IMR-90 (cell line): ENCODE measurements at regions not wholly inside any gene's neighbourhood (a gene's known extent, or its start where the extent isn't known, plus 50 kb on each side); places are given as distances from the start of the nearest gene placed in this dataset.

Source experiments
- ATAC-seq: fragments of 200-7000 bp; cut with Tn5 transposase; 2 replicates; pipeline ENCODE4 v1.9.1; 2020; ENCODE audit warnings: low read depth, mild to moderate bottlenecking, moderate library complexity
- BruUV-seq: library from RNA; stranded (reverse); fragments of 400-500 nt; replicated peaks from 2 replicates; lab custom pipeline; 2021; lab: Mats Ljungman, UMichigan
- CTCF ChIA-PET: fragments of 300-600 bp; formaldehyde crosslinking; extraction: SDS; loops from one replicate; lab custom pipeline; 2021; ENCODE audit warnings: antibody characterized with exemption; lab: Yijun Ruan, JAX
- POLR2A ChIA-PET: fragments of 300-600 bp; sonication (Branson Sonifier 250); formaldehyde crosslinking; loops from one replicate; lab custom pipeline; 2022; ENCODE audit warnings: antibody characterized with exemption; ENCODE audit not compliant: unreplicated experiment; lab: Charles Lee
- DNase-seq: peaks from one replicate; pipeline ENCODE4 v3.0.0; 2013
- H2AFZ ChIP-seq: replicated peaks from 2 replicates; pipeline ENCODE3; 2013; ENCODE audit warnings: low read length, mild to moderate bottlenecking; ENCODE audit not compliant: poor library complexity
- H2AK5ac ChIP-seq: 2 replicates; pipeline ENCODE4 v1.6.1; 2013; ENCODE audit warnings: low read depth, low read length, inconsistent platforms
- H2AK9ac ChIP-seq: replicated peaks from 2 replicates; pipeline ENCODE3; 2013; ENCODE audit warnings: mild to moderate bottlenecking, low read depth, low read length, moderate library complexity; ENCODE audit not compliant: poor library complexity
- H2BK120ac ChIP-seq: 2 replicates; pipeline ENCODE4 v1.6.1; 2013; ENCODE audit warnings: low read depth, low read length, inconsistent platforms
- H2BK15ac ChIP-seq: 3 replicates; pipeline ENCODE4 v1.6.1; 2013; ENCODE audit warnings: low read depth, low read length, inconsistent platforms
- H2BK20ac ChIP-seq: 2 replicates; pipeline ENCODE4 v1.6.1; 2013; ENCODE audit warnings: low read depth, mild to moderate bottlenecking, inconsistent platforms, low read length, moderate library complexity
- H2BK5ac ChIP-seq: 2 replicates; pipeline ENCODE4 v1.6.1; 2013; ENCODE audit warnings: mild to moderate bottlenecking, low read depth, low read length, inconsistent platforms; ENCODE audit not compliant: poor library complexity, severe bottlenecking
- H3K14ac ChIP-seq: replicated peaks from 2 replicates; pipeline ENCODE4 v1.6.1; 2013; ENCODE audit warnings: low read depth, low read length, inconsistent platforms
- H3K18ac ChIP-seq: 2 replicates; pipeline ENCODE4 v1.6.1; 2013; ENCODE audit warnings: low read depth, low read length, control low read depth
- H3K23ac ChIP-seq: 2 replicates; pipeline ENCODE4 v1.6.1; 2013; ENCODE audit warnings: low read depth, low read length, inconsistent platforms
- H3K27ac ChIP-seq: 2 replicates; pipeline ENCODE4 v1.5.1; 2013; ENCODE audit warnings: mild to moderate bottlenecking, control low read depth, low read length; ENCODE audit not compliant: insufficient read depth
- H3K27me3 ChIP-seq: 2 replicates; pipeline ENCODE4 v1.6.1; 2013; ENCODE audit warnings: low read length; ENCODE audit not compliant: control insufficient read depth, insufficient read depth
- H3K36me3 ChIP-seq: 2 replicates; pipeline ENCODE4 v1.6.1; 2013; ENCODE audit warnings: low read length, mixed read lengths; ENCODE audit not compliant: control insufficient read depth, insufficient read depth
- H3K4ac ChIP-seq: 2 replicates; pipeline ENCODE4 v1.6.1; 2013; ENCODE audit warnings: low read depth, low read length, inconsistent platforms
- H3K4me1 ChIP-seq: 2 replicates; pipeline ENCODE4 v1.6.1; 2013; ENCODE audit warnings: low read length, mixed read lengths; ENCODE audit not compliant: control insufficient read depth, insufficient read depth
- H3K4me2 ChIP-seq: 2 replicates; pipeline ENCODE4 v1.6.1; 2013; ENCODE audit warnings: low read depth, mild to moderate bottlenecking, control low read depth, low read length, moderate library complexity
- H3K4me3 ChIP-seq: 2 replicates; pipeline ENCODE4 v1.5.1; 2013; ENCODE audit warnings: low read depth, mild to moderate bottlenecking, control low read depth, low read length, moderate library complexity; ENCODE audit not compliant: insufficient read depth
- H3K56ac ChIP-seq: 2 replicates; pipeline ENCODE4 v1.6.1; 2013; ENCODE audit warnings: low read length, inconsistent platforms; ENCODE audit not compliant: insufficient read depth; ENCODE audit errors: extremely low read depth
- H3K79me1 ChIP-seq, 2 experiments: 2 replicates each; pipeline ENCODE4 v1.6.1; 2013; ENCODE audit warnings: low read length in 2 of 2, inconsistent platforms in 1 of 2, low read depth in 1 of 2
- H3K9ac ChIP-seq: 2 replicates; pipeline ENCODE4 v1.6.1; 2013; ENCODE audit warnings: low read depth, low read length, control low read depth
- H3K9me1 ChIP-seq: 2 replicates; pipeline ENCODE4 v1.6.1; 2013; ENCODE audit warnings: low read length, inconsistent platforms; ENCODE audit not compliant: insufficient read depth
- H3K9me3 ChIP-seq: 2 replicates; pipeline ENCODE4 v1.6.1; 2013; ENCODE audit warnings: low read length; ENCODE audit not compliant: control insufficient read depth, insufficient read depth
- H4K20me1 ChIP-seq: 2 replicates; pipeline ENCODE4 v1.6.1; 2013; ENCODE audit warnings: low read length, inconsistent platforms; ENCODE audit not compliant: insufficient read depth
- H4K5ac ChIP-seq: 2 replicates; pipeline ENCODE4 v1.6.1; 2013; ENCODE audit warnings: mild to moderate bottlenecking, low read depth, low read length, control low read depth
- H4K8ac ChIP-seq, 2 experiments: 2 replicates each; pipeline ENCODE4 v1.6.1; 2013; ENCODE audit warnings: low read depth in 2 of 2, low read length in 2 of 2, control low read depth in 1 of 2, inconsistent platforms in 1 of 2
- H4K91ac ChIP-seq: 2 replicates; pipeline ENCODE4 v1.6.1; 2013; ENCODE audit warnings: low read depth, low read length, inconsistent platforms; ENCODE audit not compliant: insufficient read depth
- CEBPB ChIP-seq: IDR thresholded peaks from 2 replicates; pipeline ENCODE4 v1.6.1; 2012; ENCODE audit warnings: low read depth, low read length, improper control_type of control experiment
- CHD1 ChIP-seq: IDR thresholded peaks from 2 replicates; pipeline ENCODE4 v1.6.1; 2012; ENCODE audit warnings: low read depth, low read length, improper control_type of control experiment
- MAFK ChIP-seq: IDR thresholded peaks from 2 replicates; pipeline ENCODE4 v1.6.1; 2012; ENCODE audit warnings: low read depth, low read length, improper control_type of control experiment
- POLR2A ChIP-seq: IDR thresholded peaks from 2 replicates; pipeline ENCODE4 v1.6.1; 2012; ENCODE audit warnings: mild to moderate bottlenecking, low read depth, low read length
- RCOR1 ChIP-seq: IDR thresholded peaks from 2 replicates; pipeline ENCODE4 v1.6.1; 2012; ENCODE audit warnings: mild to moderate bottlenecking, low read length, improper control_type of control experiment; ENCODE audit not compliant: insufficient replicate concordance
- WGBS, 2 experiments: methylation state at CpG; one replicate each; pipeline versions ENCODE4 v1.1.5 to v1.1.7; 2013; ENCODE audit warnings: missing lambda C conversion rate in 2 of 2; ENCODE audit not compliant: insufficient read length in 1 of 2; ENCODE audit errors: extremely low coverage in 2 of 2; 5-methylcytosine and 5-hydroxymethylcytosine counted together
- dilution Hi-C: fragments of 300-500 bp; cut with HindIII; formaldehyde crosslinking; loops from one replicate; pipeline ENCODE4 v1.14.3; 2018; ENCODE audit warnings: low sequenced_read_pairs; ENCODE audit not compliant: unreplicated experiment
- in situ Hi-C: fragments of 300-500 bp; cut with MboI; formaldehyde crosslinking; loops from 3 replicates; pipeline ENCODE4 v1.14.3; 2019; ENCODE audit warnings: low sequenced_read_pairs, inconsistent platforms, mixed read lengths
- intact Hi-C: fragments of 100-400 bp; cut with micrococcal nuclease; formaldehyde crosslinking; loops from 2 replicates; pipeline ENCODE4 v1.10.0; 2022

- WGBS, 2 experiments, result no CpG with 5 or more reads among the region's 2 CpGs
- Histone ChIP-seq H3K14ac (no peak overlapping the region), H2BK120ac (no peak overlapping the region), H2BK15ac (no peak overlapping the region), H3K4me2 (no peak overlapping the region), H3K9ac (no peak overlapping the region), H3K9me3 (no peaks in the 10 kb centered on the region), H2AK5ac (no peak overlapping the region), H4K8ac (no peak overlapping the region), H3K56ac (no peak overlapping the region), H4K91ac (no peak overlapping the region), H2BK20ac (no peak overlapping the region), H2AFZ (no peak overlapping the region), H3K9me1 (no peaks in the 10 kb centered on the region), H3K4me1 (no peaks in the 10 kb centered on the region), H3K4ac (no peak overlapping the region), H3K27ac (no peak overlapping the region), H3K79me1 (no peaks in the 10 kb centered on the region), H3K27me3 (0 out of 2 replicates have a peak, but pooled peaks cover 3% of the 10 kb centered on the region), H3K18ac (no peak overlapping the region), H3K4me3 (no peak overlapping the region), H4K5ac (no peak overlapping the region), H2BK5ac (no peak overlapping the region), H4K20me1 (no peaks in the 10 kb centered on the region), H3K36me3 (no peaks in the 10 kb centered on the region), H3K23ac (no peak overlapping the region), H2AK9ac (no peak overlapping the region)
- no peak for TF ChIP-seq RCOR1
- no peak for TF ChIP-seq CEBPB
- no peak for TF ChIP-seq CHD1
- no peak for TF ChIP-seq POLR2A
- TF ChIP-seq MAFK, result no peak
- in situ Hi-C loops (no loop called here), dilution Hi-C loops (no loop called here), intact Hi-C loops (no loop called here)
- ChIA-PET POLR2A (no interaction called here), CTCF (interaction anchor here (0.7 kb wide), 1 partner anchor 18 kb away, joined by 4 read pairs; no protein-coding TSS in a partner anchor)
- ATAC-seq, result no peak
- BruUV-seq, result no TSS peak
- DNase-seq, result no peak
Measured at GRCh38 chr4:75248770-75249407, 265.3 kb downstream of the RCHY1 start.
